GM23338 (cell line): ENCODE measurements at regions not wholly inside any gene's neighbourhood (a gene's known extent, or its start where the extent isn't known, plus 50 kb on each side); places are given as distances from the start of the nearest gene placed in this dataset.

Source experiments
- ATAC-seq: fragments of 200-7000 bp; cut with Tn5 transposase; 3 replicates; pipeline ENCODE4 v1.9.1; 2020
- DNase-seq: peaks from one replicate; pipeline ENCODE4 v3.0.0-alpha.2; 2015; ENCODE audit warnings: low spot score
- H2AFZ ChIP-seq: fragments of 200-600 bp; sonication (generic); 2 replicates; pipeline ENCODE4 v1.8.0; 2016; ENCODE audit warnings: antibody characterized with exemption, mild to moderate bottlenecking, moderate library complexity
- H3F3A ChIP-seq: fragments of 200-600 bp; sonication (generic); replicated peaks from 2 replicates; pipeline ENCODE4 v1.8.0; 2017; ENCODE audit warnings: antibody characterized with exemption, mixed run types, low read depth
- H3K27ac ChIP-seq: fragments of 200-600 bp; sonication (generic); 2 replicates; pipeline ENCODE4 v1.6.1; 2016; ENCODE audit warnings: low read depth
- H3K27me3 ChIP-seq: fragments of 200-600 bp; sonication (generic); 2 replicates; pipeline ENCODE4 v1.8.0; 2016; ENCODE audit warnings: mild to moderate bottlenecking, mixed run types, moderate library complexity; ENCODE audit not compliant: insufficient read depth
- H3K36me3 ChIP-seq: fragments of 200-600 bp; sonication (generic); 2 replicates; pipeline ENCODE4 v1.8.0; 2016; ENCODE audit warnings: mild to moderate bottlenecking; ENCODE audit not compliant: insufficient read depth
- H3K4me1 ChIP-seq: fragments of 200-600 bp; sonication (generic); 2 replicates; pipeline ENCODE4 v1.8.0; 2016; ENCODE audit warnings: mild to moderate bottlenecking, moderate library complexity; ENCODE audit not compliant: insufficient read depth
- H3K4me2 ChIP-seq: fragments of 200-600 bp; sonication (generic); 2 replicates; pipeline ENCODE4 v1.7.1; 2017; ENCODE audit warnings: mixed run types
- H3K4me3 ChIP-seq: fragments of 200-600 bp; sonication (generic); 2 replicates; pipeline ENCODE4 v1.6.1; 2016; ENCODE audit warnings: mixed run types
- H3K79me2 ChIP-seq: fragments of 200-600 bp; sonication (generic); replicated peaks from 2 replicates; pipeline ENCODE4 v1.8.0; 2017; ENCODE audit warnings: mild to moderate bottlenecking; ENCODE audit not compliant: insufficient read depth
- H3K9me2 ChIP-seq: fragments of 200-600 bp; sonication (generic); 2 replicates; pipeline ENCODE4 v1.8.0; 2017; ENCODE audit not compliant: insufficient read depth
- H4K20me1 ChIP-seq: fragments of 200-600 bp; sonication (generic); replicated peaks from 2 replicates; pipeline ENCODE4 v1.8.0; 2017; ENCODE audit warnings: mild to moderate bottlenecking; ENCODE audit not compliant: insufficient read depth
- H3K27ac Mint-ChIP-seq: 2 replicates; pipeline ENCODE4 v1.8.0; 2020; ENCODE audit warnings: inconsistent platforms, mild to moderate bottlenecking, moderate library complexity, mixed read lengths
- H3K27me3 Mint-ChIP-seq: 3 replicates; pipeline ENCODE4 v1.8.0; 2022; ENCODE audit warnings: low read depth, mild to moderate bottlenecking, moderate library complexity, mixed read lengths, inconsistent platforms; ENCODE audit not compliant: insufficient read depth, poor library complexity
- H3K36me3 Mint-ChIP-seq: 3 replicates; pipeline ENCODE4 v1.8.0; 2021; ENCODE audit warnings: low read depth, mild to moderate bottlenecking, inconsistent platforms, moderate library complexity, mixed read lengths
- H3K4me1 Mint-ChIP-seq: 3 replicates; pipeline ENCODE4 v1.8.0; 2020; ENCODE audit warnings: mild to moderate bottlenecking, inconsistent platforms, mixed read lengths
- H3K4me3 Mint-ChIP-seq: 3 replicates; pipeline ENCODE4 v1.8.0; 2021; ENCODE audit warnings: moderate library complexity, mild to moderate bottlenecking, inconsistent platforms, mixed read lengths
- H3K9me3 Mint-ChIP-seq: 3 replicates; pipeline ENCODE4 v1.8.0; 2020; ENCODE audit warnings: moderate library complexity, mild to moderate bottlenecking, inconsistent platforms, mixed read lengths
- CTCF ChIP-seq, 2 experiments: fragments of 200-600 bp in 1 of 2; sonication (generic) in 1 of 2; conservative IDR thresholded peaks; 2 replicates each; pipeline versions ENCODE4 v1.5.1 to v1.6.1; 2016 to 2017; ENCODE audit warnings: antibody characterized with exemption in 2 of 2, low read depth in 2 of 2, mild to moderate bottlenecking in 2 of 2, moderate library complexity in 1 of 2
- ETS1 ChIP-seq: IDR thresholded peaks from 2 replicates; pipeline ENCODE4 v1.6.1; 2016; ENCODE audit warnings: antibody characterized with exemption
- EZH2 ChIP-seq: fragments of 200-600 bp; sonication (generic); IDR thresholded peaks from one replicate; pipeline ENCODE4 v1.8.0; 2017; ENCODE audit warnings: antibody characterized with exemption, mild to moderate bottlenecking, low read depth; ENCODE audit not compliant: unreplicated experiment
- EZH2phosphoT487 ChIP-seq: fragments of 200-600 bp; sonication (generic); IDR thresholded peaks from one replicate; pipeline ENCODE4 v1.8.1; 2018; ENCODE audit warnings: antibody characterized with exemption; ENCODE audit not compliant: unreplicated experiment
- JUNB ChIP-seq: IDR thresholded peaks from one replicate; pipeline ENCODE4 v1.6.1; 2016; ENCODE audit warnings: antibody characterized with exemption; ENCODE audit not compliant: unreplicated experiment
- NANOG ChIP-seq: IDR thresholded peaks from 2 replicates; pipeline ENCODE4 v1.6.1; 2016; ENCODE audit warnings: antibody characterized with exemption, borderline replicate concordance
- POLR2AphosphoS5 ChIP-seq: IDR thresholded peaks from 2 replicates; pipeline ENCODE4 v1.6.1; 2016; ENCODE audit warnings: antibody characterized with exemption, low read depth
- REST ChIP-seq: IDR thresholded peaks from one replicate; pipeline ENCODE4 v1.6.1; 2018; ENCODE audit warnings: antibody characterized with exemption; ENCODE audit not compliant: unreplicated experiment
- STAT1 ChIP-seq: IDR thresholded peaks from one replicate; pipeline ENCODE4 v1.6.1; 2016; ENCODE audit warnings: antibody characterized with exemption; ENCODE audit not compliant: unreplicated experiment
- ZNF114 ChIP-seq: fragments of 250-450 bp; sonication (Bioruptor Pico); IDR thresholded peaks from 2 replicates; pipeline ENCODE4 v1.5.0; 2020; ENCODE audit warnings: mild to moderate bottlenecking, moderate library complexity
- ZNF331 ChIP-seq: fragments of 250-450 bp; sonication (Bioruptor Pico); IDR thresholded peaks from 2 replicates; pipeline ENCODE4 v1.5.0; 2020; ENCODE audit warnings: low read depth, mild to moderate bottlenecking, moderate library complexity
- ZNF462 ChIP-seq: fragments of 250-450 bp; sonication (Bioruptor Pico); IDR thresholded peaks from 2 replicates; pipeline ENCODE4 v1.5.0; 2020; ENCODE audit warnings: mild to moderate bottlenecking, moderate library complexity

DNA sequence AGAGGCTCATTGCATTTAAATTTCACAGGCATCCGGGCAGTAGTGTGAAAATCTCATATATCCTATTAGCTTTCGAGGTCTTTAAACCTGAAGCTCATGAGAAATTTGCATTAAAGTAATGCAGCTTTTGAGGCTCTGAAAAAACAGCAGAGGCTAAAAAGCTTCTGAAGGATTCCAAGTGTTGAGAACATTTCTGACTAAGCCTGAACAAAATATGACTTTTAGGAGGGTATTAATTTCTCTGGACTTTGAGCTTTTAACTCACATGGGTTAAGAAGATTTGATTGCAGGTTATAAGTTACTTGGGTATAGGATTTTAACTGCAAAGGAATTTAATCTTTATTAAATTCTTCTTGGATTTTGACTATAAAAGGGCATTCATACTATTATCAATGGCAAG is 743.9 kb downstream of the TLE1 start:
- Mint-ChIP-seq H3K9me3 (peaks cover 14% of the 10 kb centered on the region; the same call in 2 of the 3 replicates), H3K27me3 (peaks cover 4% of the 10 kb centered on the region), H3K4me1 (peaks cover 6% of the 10 kb centered on the region; the same call in 2 of the 3 replicates), H3K36me3 (peaks cover 5% of the 10 kb centered on the region; the same call in 2 of the 3 replicates), H3K27ac (no peak overlapping the region), H3K4me3 (no peak overlapping the region)
- Histone ChIP-seq H3K36me3 (no peaks in the 10 kb centered on the region), H3K79me2 (no peaks in the 10 kb centered on the region), H3K4me1 (peaks cover 6% of the 10 kb centered on the region), H3K4me2 (no peak overlapping the region), H4K20me1 (no peaks in the 10 kb centered on the region), H3K4me3 (no peak overlapping the region), H3F3A (no peaks in the 10 kb centered on the region), H3K27me3 (no peaks in the 10 kb centered on the region), H3K27ac (no peak overlapping the region), H2AFZ (no peak overlapping the region), H3K9me2 (no peaks in the 10 kb centered on the region)
- no peak for TF ChIP-seq STAT1
- TF ChIP-seq POLR2AphosphoS5 = no peak
- no peak for TF ChIP-seq CTCF (conservative IDR thresholded peaks at IDR 0.05; ENCODE audit: low read depth in 2 of 2)
- TF ChIP-seq ETS1 = no peak
- no peak for TF ChIP-seq JUNB
- TF ChIP-seq ZNF462 (CRISPR knock-in tag) = no peak
- no peak for TF ChIP-seq EZH2
- TF ChIP-seq REST = no peak
- no peak for TF ChIP-seq EZH2phosphoT487
- TF ChIP-seq ZNF331 (CRISPR knock-in tag) = no peak
- no peak for TF ChIP-seq NANOG
- TF ChIP-seq ZNF114 (CRISPR knock-in tag) = no peak
- ATAC-seq (no peak), DNase-seq (no peak)
